IMR-90 (cell line): ENCODE measurements at regions not wholly inside any gene's neighbourhood (a gene's known extent, or its start where the extent isn't known, plus 50 kb on each side); places are given as distances from the start of the nearest gene placed in this dataset.
A peak's percentile ranks its signal among the peaks of the same experiment; 100 is the strongest.

Experiments used
- ATAC-seq: fragments of 200-7000 bp; cut with Tn5 transposase; 2 replicates; pipeline ENCODE4 v1.9.1; 2020; ENCODE audit warnings: low read depth, mild to moderate bottlenecking, moderate library complexity
- BruUV-seq: library from RNA; stranded (reverse); fragments of 400-500 nt; replicated peaks from 2 replicates; lab custom pipeline; 2021; lab: Mats Ljungman, UMichigan
- CTCF ChIA-PET: fragments of 300-600 bp; formaldehyde crosslinking; extraction: SDS; loops from one replicate; lab custom pipeline; 2021; ENCODE audit warnings: antibody characterized with exemption; lab: Yijun Ruan, JAX
- POLR2A ChIA-PET: fragments of 300-600 bp; sonication (Branson Sonifier 250); formaldehyde crosslinking; loops from one replicate; lab custom pipeline; 2022; ENCODE audit warnings: antibody characterized with exemption; ENCODE audit not compliant: unreplicated experiment; lab: Charles Lee
- DNase-seq: peaks from one replicate; pipeline ENCODE4 v3.0.0; 2013
- H2AFZ ChIP-seq: replicated peaks from 2 replicates; pipeline ENCODE3; 2013; ENCODE audit warnings: low read length, mild to moderate bottlenecking; ENCODE audit not compliant: poor library complexity
- H2AK5ac ChIP-seq: 2 replicates; pipeline ENCODE4 v1.6.1; 2013; ENCODE audit warnings: low read depth, low read length, inconsistent platforms
- H2AK9ac ChIP-seq: replicated peaks from 2 replicates; pipeline ENCODE3; 2013; ENCODE audit warnings: mild to moderate bottlenecking, low read depth, low read length, moderate library complexity; ENCODE audit not compliant: poor library complexity
- H2BK120ac ChIP-seq: 2 replicates; pipeline ENCODE4 v1.6.1; 2013; ENCODE audit warnings: low read depth, low read length, inconsistent platforms
- H2BK15ac ChIP-seq: 3 replicates; pipeline ENCODE4 v1.6.1; 2013; ENCODE audit warnings: low read depth, low read length, inconsistent platforms
- H2BK20ac ChIP-seq: 2 replicates; pipeline ENCODE4 v1.6.1; 2013; ENCODE audit warnings: low read depth, mild to moderate bottlenecking, inconsistent platforms, low read length, moderate library complexity
- H2BK5ac ChIP-seq: 2 replicates; pipeline ENCODE4 v1.6.1; 2013; ENCODE audit warnings: mild to moderate bottlenecking, low read depth, low read length, inconsistent platforms; ENCODE audit not compliant: poor library complexity, severe bottlenecking
- H3K14ac ChIP-seq: replicated peaks from 2 replicates; pipeline ENCODE4 v1.6.1; 2013; ENCODE audit warnings: low read depth, low read length, inconsistent platforms
- H3K18ac ChIP-seq: 2 replicates; pipeline ENCODE4 v1.6.1; 2013; ENCODE audit warnings: low read depth, low read length, control low read depth
- H3K23ac ChIP-seq: 2 replicates; pipeline ENCODE4 v1.6.1; 2013; ENCODE audit warnings: low read depth, low read length, inconsistent platforms
- H3K27ac ChIP-seq: 2 replicates; pipeline ENCODE4 v1.5.1; 2013; ENCODE audit warnings: mild to moderate bottlenecking, control low read depth, low read length; ENCODE audit not compliant: insufficient read depth
- H3K27me3 ChIP-seq: 2 replicates; pipeline ENCODE4 v1.6.1; 2013; ENCODE audit warnings: low read length; ENCODE audit not compliant: control insufficient read depth, insufficient read depth
- H3K36me3 ChIP-seq: 2 replicates; pipeline ENCODE4 v1.6.1; 2013; ENCODE audit warnings: low read length, mixed read lengths; ENCODE audit not compliant: control insufficient read depth, insufficient read depth
- H3K4ac ChIP-seq: 2 replicates; pipeline ENCODE4 v1.6.1; 2013; ENCODE audit warnings: low read depth, low read length, inconsistent platforms
- H3K4me1 ChIP-seq: 2 replicates; pipeline ENCODE4 v1.6.1; 2013; ENCODE audit warnings: low read length, mixed read lengths; ENCODE audit not compliant: control insufficient read depth, insufficient read depth
- H3K4me2 ChIP-seq: 2 replicates; pipeline ENCODE4 v1.6.1; 2013; ENCODE audit warnings: low read depth, mild to moderate bottlenecking, control low read depth, low read length, moderate library complexity
- H3K4me3 ChIP-seq: 2 replicates; pipeline ENCODE4 v1.5.1; 2013; ENCODE audit warnings: low read depth, mild to moderate bottlenecking, control low read depth, low read length, moderate library complexity; ENCODE audit not compliant: insufficient read depth
- H3K56ac ChIP-seq: 2 replicates; pipeline ENCODE4 v1.6.1; 2013; ENCODE audit warnings: low read length, inconsistent platforms; ENCODE audit not compliant: insufficient read depth; ENCODE audit errors: extremely low read depth
- H3K79me1 ChIP-seq, 2 experiments: 2 replicates each; pipeline ENCODE4 v1.6.1; 2013; ENCODE audit warnings: low read length in 2 of 2, inconsistent platforms in 1 of 2, low read depth in 1 of 2
- H3K9ac ChIP-seq: 2 replicates; pipeline ENCODE4 v1.6.1; 2013; ENCODE audit warnings: low read depth, low read length, control low read depth
- H3K9me1 ChIP-seq: 2 replicates; pipeline ENCODE4 v1.6.1; 2013; ENCODE audit warnings: low read length, inconsistent platforms; ENCODE audit not compliant: insufficient read depth
- H3K9me3 ChIP-seq: 2 replicates; pipeline ENCODE4 v1.6.1; 2013; ENCODE audit warnings: low read length; ENCODE audit not compliant: control insufficient read depth, insufficient read depth
- H4K20me1 ChIP-seq: 2 replicates; pipeline ENCODE4 v1.6.1; 2013; ENCODE audit warnings: low read length, inconsistent platforms; ENCODE audit not compliant: insufficient read depth
- H4K5ac ChIP-seq: 2 replicates; pipeline ENCODE4 v1.6.1; 2013; ENCODE audit warnings: mild to moderate bottlenecking, low read depth, low read length, control low read depth
- H4K8ac ChIP-seq, 2 experiments: 2 replicates each; pipeline ENCODE4 v1.6.1; 2013; ENCODE audit warnings: low read depth in 2 of 2, low read length in 2 of 2, control low read depth in 1 of 2, inconsistent platforms in 1 of 2
- H4K91ac ChIP-seq: 2 replicates; pipeline ENCODE4 v1.6.1; 2013; ENCODE audit warnings: low read depth, low read length, inconsistent platforms; ENCODE audit not compliant: insufficient read depth
- MAFK ChIP-seq: IDR thresholded peaks from 2 replicates; pipeline ENCODE4 v1.6.1; 2012; ENCODE audit warnings: low read depth, low read length, improper control_type of control experiment
- MAZ ChIP-seq: IDR thresholded peaks from 2 replicates; pipeline ENCODE4 v1.6.1; 2012; ENCODE audit warnings: low read depth, mild to moderate bottlenecking, low read length, improper control_type of control experiment, moderate library complexity, borderline replicate concordance
- MXI1 ChIP-seq: IDR thresholded peaks from 2 replicates; pipeline ENCODE4 v1.6.1; 2012; ENCODE audit warnings: low read depth, mild to moderate bottlenecking, low read length, moderate library complexity, borderline replicate concordance
- RAD21 ChIP-seq: IDR thresholded peaks from 2 replicates; pipeline ENCODE4 v1.6.1; 2012; ENCODE audit warnings: low read length, improper control_type of control experiment
- RFX5 ChIP-seq: IDR thresholded peaks from 2 replicates; pipeline ENCODE4 v1.8.0; 2012; ENCODE audit warnings: low read depth, mild to moderate bottlenecking, low read length, moderate library complexity
- USF2 ChIP-seq: fragments of 150-350 bp; IDR thresholded peaks from 2 replicates; pipeline ENCODE4 v1.6.1; 2017; ENCODE audit warnings: mild to moderate bottlenecking, antibody characterized with exemption, low read length, low read depth
- WGBS, 2 experiments: methylation state at CpG; one replicate each; pipeline versions ENCODE4 v1.1.5 to v1.1.7; 2013; ENCODE audit warnings: missing lambda C conversion rate in 2 of 2; ENCODE audit not compliant: insufficient read length in 1 of 2; ENCODE audit errors: extremely low coverage in 2 of 2; 5-methylcytosine and 5-hydroxymethylcytosine counted together
- dilution Hi-C: fragments of 300-500 bp; cut with HindIII; formaldehyde crosslinking; loops from one replicate; pipeline ENCODE4 v1.14.3; 2018; ENCODE audit warnings: low sequenced_read_pairs; ENCODE audit not compliant: unreplicated experiment
- in situ Hi-C: fragments of 300-500 bp; cut with MboI; formaldehyde crosslinking; loops from 3 replicates; pipeline ENCODE4 v1.14.3; 2019; ENCODE audit warnings: low sequenced_read_pairs, inconsistent platforms, mixed read lengths
- intact Hi-C: fragments of 100-400 bp; cut with micrococcal nuclease; formaldehyde crosslinking; loops from 2 replicates; pipeline ENCODE4 v1.10.0; 2022

GRCh38 chr5:40397091-40397490 lies 282.6 kb upstream of the PTGER4 start:
- ChIA-PET CTCF (interaction anchor here (0.8 kb wide), 1 partner anchor 285 kb away, joined by 3 read pairs; no protein-coding TSS in a partner anchor), POLR2A (no interaction called here)
- Histone ChIP-seq H2BK5ac (no peak overlapping the region), H2AFZ (no peak overlapping the region), H3K27ac (no peak overlapping the region), H3K79me1 (no peaks in the 10 kb centered on the region), H3K18ac (no peak overlapping the region), H2AK9ac (no peak overlapping the region), H4K8ac (no peak overlapping the region), H3K9ac (no peak overlapping the region), H4K5ac (no peak overlapping the region), H3K4me3 (no peak overlapping the region), H3K14ac (no peak overlapping the region), H3K23ac (no peak overlapping the region), H3K4ac (no peak overlapping the region), H3K9me1 (peaks cover 5% of the 10 kb centered on the region), H2BK20ac (0 out of 2 replicates have a peak overlapping the region, but pooled peaks have one; percentile 10), H2BK120ac (no peak overlapping the region), H3K36me3 (no peaks in the 10 kb centered on the region), H3K4me2 (no peak overlapping the region), H3K4me1 (peaks cover 4% of the 10 kb centered on the region; the same call in 1 of the 2 replicates), H2BK15ac (no peak overlapping the region), H2AK5ac (no peak overlapping the region), H4K20me1 (no peaks in the 10 kb centered on the region), H3K9me3 (no peaks in the 10 kb centered on the region), H4K91ac (no peak overlapping the region), H3K56ac (no peak overlapping the region), H3K27me3 (no peaks in the 10 kb centered on the region)
- DNase-seq (no peak), ATAC-seq (no peak)
- TF ChIP-seq MXI1, result no peak
- TF ChIP-seq RFX5, result no peak
- no peak for TF ChIP-seq MAFK
- no peak for TF ChIP-seq RAD21
- no peak for TF ChIP-seq MAZ
- no peak for TF ChIP-seq USF2
- in situ Hi-C loops, result no loop called here
- intact Hi-C loops, result loop anchor here (10.0 kb wide), 1 partner anchor 682 kb away; no protein-coding TSS in a partner anchor
- no CpG with 5 or more reads among the region's 2 CpGs for WGBS, 2 experiments
- no TSS peak for BruUV-seq
- dilution Hi-C loops, result no loop called here
